ENCODE measurements at regions not wholly inside any gene's neighbourhood (a gene's known extent, or its start where the extent isn't known, plus 50 kb on each side); places are given as distances from the start of the nearest gene placed in this dataset.

- Histone ChIP-seq H3K9me3 (no peaks in the 10 kb centered on the region), H3K4me1 (no peaks in the 10 kb centered on the region), H3K36me3 (no peaks in the 10 kb centered on the region), H3K27me3 (no peaks in the 10 kb centered on the region), H3K4me3 (ENCODE audit: low read depth, low read length) (no peak overlapping the region)
- TF ChIP-seq CTCF (IDR thresholded peaks at IDR 0.05; ENCODE audit: low read depth, low read length): no peak
- no peak for DNase-seq
Measured at GRCh38 chr5:167140548-167141291, 1150.7 kb upstream of the WWC1 start.

DNA sequence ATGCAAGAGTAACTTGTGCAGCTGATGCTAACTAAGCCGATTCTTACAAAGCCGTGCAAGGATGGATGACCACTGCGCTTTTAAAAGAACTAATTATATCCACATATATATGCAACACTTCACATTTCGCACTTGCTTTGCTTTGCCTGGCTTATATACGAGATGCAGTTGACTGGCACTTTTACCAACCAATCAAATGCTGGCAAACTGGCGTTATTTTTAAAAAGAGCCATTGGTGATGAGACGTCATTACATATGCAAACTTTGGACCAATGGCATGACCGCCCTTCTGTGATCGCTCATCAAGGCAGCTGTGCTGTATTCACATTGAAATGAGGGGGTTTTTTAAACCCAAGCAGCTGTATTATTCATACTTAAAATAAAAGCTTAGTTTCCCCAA, 1147.7 kb upstream of the WWC1 start:
- TF ChIP-seq CTCF (IDR thresholded peaks at IDR 0.05; ENCODE audit: low read depth, low read length): no peak
- Histone ChIP-seq H3K4me1 (no peaks in the 10 kb centered on the region), H3K27me3 (no peaks in the 10 kb centered on the region), H3K9me3 (no peaks in the 10 kb centered on the region), H3K36me3 (no peaks in the 10 kb centered on the region), H3K4me3 (ENCODE audit: low read depth, low read length) (no peak overlapping the region)
- no peak for DNase-seq

DNA sequence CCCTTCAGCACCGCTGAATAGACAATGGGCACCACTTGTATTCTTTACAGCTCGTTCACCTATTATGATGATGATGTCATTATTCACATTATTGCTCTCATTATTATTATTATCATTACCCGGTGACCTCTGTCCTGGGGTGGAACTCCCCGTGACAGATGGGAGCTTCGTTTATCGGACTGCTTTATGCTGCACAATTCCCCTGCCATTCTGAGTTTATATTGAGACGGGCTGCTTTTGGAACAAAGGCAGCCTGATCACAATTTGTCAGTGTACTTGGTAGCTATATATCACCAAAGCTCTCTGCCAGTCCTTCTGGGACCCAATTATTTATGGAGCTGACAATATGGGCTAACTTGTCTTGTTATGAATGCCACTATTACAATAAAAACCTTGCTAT, 1145.6 kb upstream of the WWC1 start:
- Histone ChIP-seq H3K4me3 (ENCODE audit: low read depth, low read length) (no peak overlapping the region), H3K9me3 (no peaks in the 10 kb centered on the region), H3K4me1 (no peaks in the 10 kb centered on the region), H3K36me3 (no peaks in the 10 kb centered on the region), H3K27me3 (no peaks in the 10 kb centered on the region)
- DNase-seq: no peak
- TF ChIP-seq CTCF (IDR thresholded peaks at IDR 0.05; ENCODE audit: low read depth, low read length): no peak

GRCh38 chr5:167147879-167148278, 1143.6 kb upstream of the WWC1 start:
- no peaks in the 10 kb centered on the region for H3K4me1 ChIP-seq
- H3K27me3 ChIP-seq: no peaks in the 10 kb centered on the region
- H3K36me3 ChIP-seq: no peaks in the 10 kb centered on the region
- no peak for TF ChIP-seq CTCF (IDR thresholded peaks at IDR 0.05; ENCODE audit: low read depth, low read length)
- H3K9me3 ChIP-seq: no peaks in the 10 kb centered on the region
- H3K4me3 ChIP-seq (ENCODE audit: low read depth, low read length): no peak overlapping the region
- DNase-seq: no peak

DNA sequence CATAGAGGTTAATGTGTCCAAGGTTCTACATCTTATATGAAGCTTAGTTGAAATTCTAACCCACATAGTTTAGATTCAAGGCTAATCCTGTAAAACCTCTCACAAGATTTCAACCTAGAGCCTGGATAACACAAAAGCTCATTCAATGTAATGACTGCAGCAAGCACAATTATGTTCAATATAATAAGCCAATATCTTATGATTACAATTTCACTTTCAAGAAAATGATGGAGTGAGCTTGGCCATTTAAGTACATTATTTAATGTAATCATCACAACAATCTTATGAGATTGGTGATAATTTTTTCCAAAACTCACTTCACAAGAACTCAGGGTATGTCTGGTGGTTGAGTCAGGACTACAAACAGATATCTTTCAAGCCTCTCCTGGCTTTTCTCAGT, 1140.8 kb upstream of the WWC1 start:
- H3K9me3 ChIP-seq: no peaks in the 10 kb centered on the region
- H3K36me3 ChIP-seq: no peaks in the 10 kb centered on the region
- H3K4me3 ChIP-seq (ENCODE audit: low read depth, low read length): no peak overlapping the region
- DNase-seq: no peak
- no peaks in the 10 kb centered on the region for H3K27me3 ChIP-seq
- no peaks in the 10 kb centered on the region for H3K4me1 ChIP-seq
- no peak for TF ChIP-seq CTCF (IDR thresholded peaks at IDR 0.05; ENCODE audit: low read depth, low read length)

GRCh38 chr5:167152561-167152960, 1138.9 kb upstream of the WWC1 start:
- no peak for TF ChIP-seq CTCF (IDR thresholded peaks at IDR 0.05; ENCODE audit: low read depth, low read length)
- no peaks in the 10 kb centered on the region; the same call in 1 of the 2 replicates for H3K27me3 ChIP-seq
- H3K9me3 ChIP-seq: no peaks in the 10 kb centered on the region
- no peak for DNase-seq
- H3K4me3 ChIP-seq (ENCODE audit: low read depth, low read length): no peak overlapping the region
- no peaks in the 10 kb centered on the region for H3K4me1 ChIP-seq
- H3K36me3 ChIP-seq: no peaks in the 10 kb centered on the region

All from BE2C (cell line).